GM10266 (cell line): ENCODE measurements at regions not wholly inside any gene's neighbourhood (a gene's known extent, or its start where the extent isn't known, plus 50 kb on each side); places are given as distances from the start of the nearest gene placed in this dataset.
A peak's percentile ranks its signal among the peaks of the same experiment; 100 is the strongest.

ENCODE experiments used
- DNase-seq: peaks from one replicate; pipeline ENCODE4 v3.0.0; 2012; ENCODE audit errors: extremely low spot score
- CTCF ChIP-seq: IDR thresholded peaks from 2 replicates; pipeline ENCODE4 v1.5.1; 2012; ENCODE audit warnings: mild to moderate bottlenecking, low read depth; ENCODE audit not compliant: control insufficient read depth, insufficient read depth; ENCODE audit errors: missing control alignments

GRCh38 chr5:100188778-100189177, 346.4 kb upstream of the FAM174A start:
- no peak for DNase-seq
- TF ChIP-seq CTCF, result no peak

- no peak for TF ChIP-seq CTCF
- DNase-seq, result no peak
These were observed 346.8 kb upstream of the FAM174A start for GRCh38 chr5:100188339-100188738.

- no peak for DNase-seq
- TF ChIP-seq CTCF, result no peak
These were observed 349.0 kb upstream of the FAM174A start for GRCh38 chr5:100186181-100186580.

- TF ChIP-seq CTCF, result no peak
- DNase-seq, result no peak
These were observed 352.8 kb upstream of the FAM174A start for GRCh38 chr5:100182402-100182801.

GRCh38 chr5:100175346-100175745, 359.8 kb upstream of the FAM174A start:
- DNase-seq, result no peak
- no peak for TF ChIP-seq CTCF

- no peak for TF ChIP-seq CTCF
- peak; percentile 8 for DNase-seq
These were observed 369.9 kb upstream of the FAM174A start for GRCh38 chr5:100165309-100165708.

GRCh38 chr5:100161868-100162267, 373.3 kb upstream of the FAM174A start:
- no peak for TF ChIP-seq CTCF

More at GRCh38 chr5:100161868-100162267, 373.3 kb upstream of the FAM174A start:
- no peak for DNase-seq
